GDM1 (cell line): ENCODE measurements at regions not wholly inside any gene's neighbourhood (a gene's known extent, or its start where the extent isn't known, plus 50 kb on each side); places are given as distances from the start of the nearest gene placed in this dataset.
"Not testable (repeated sequence)": the region's sequence is repeated elsewhere in the genome, so short reads cannot be mapped to it uniquely, and the experiment has no call there.

Source experiments
- DNase-seq: peaks from one replicate; lab custom pipeline; 2025; lab: John Stamatoyannopoulos, UW

DNA sequence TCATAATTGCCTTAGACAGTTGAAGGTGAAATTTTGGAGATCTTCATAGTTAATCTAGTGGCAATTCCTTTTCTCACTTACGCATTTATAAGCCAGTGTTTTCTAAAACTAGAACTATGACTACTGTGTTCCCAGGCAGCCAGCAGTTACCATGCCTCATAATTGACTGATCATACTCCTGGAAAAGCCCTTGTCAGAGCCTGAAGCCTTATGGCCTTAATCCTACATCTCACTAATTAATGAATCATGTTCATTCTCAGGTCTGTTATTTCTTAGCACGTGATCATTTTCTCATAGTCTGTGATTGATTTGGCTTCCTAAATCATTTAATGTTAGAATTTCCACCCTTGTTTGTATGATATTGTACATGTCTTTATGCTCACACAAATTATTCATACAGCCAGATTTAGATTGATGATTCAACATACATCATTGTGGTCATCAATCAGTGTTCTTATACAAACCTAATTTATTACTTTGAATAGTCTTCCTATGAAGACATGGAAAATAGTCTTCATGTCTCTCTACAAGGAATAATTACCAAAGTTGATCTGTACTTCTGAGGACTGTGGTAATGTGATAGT lies 132.6 kb upstream of the ASCC3 start:
- no peak for DNase-seq

DNA sequence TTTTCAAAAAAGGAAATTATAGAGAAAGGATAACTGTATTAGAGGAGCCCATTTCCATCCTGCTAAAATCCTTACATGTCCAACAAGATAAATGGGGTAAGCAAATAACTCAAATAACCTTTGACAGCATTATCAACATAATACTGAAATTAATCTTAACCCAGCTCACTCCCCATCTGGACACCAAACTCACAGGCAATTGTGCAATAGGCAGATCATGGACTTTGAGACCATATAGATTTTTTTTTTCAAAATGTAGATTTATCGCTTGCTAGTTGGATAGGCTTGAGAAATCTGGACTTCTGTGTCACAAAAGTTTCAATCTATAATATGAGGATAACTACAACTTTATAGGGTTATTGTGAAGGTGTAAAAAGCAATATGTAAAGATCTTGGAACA lies 134.4 kb upstream of the ASCC3 start:
- no peak for DNase-seq

DNA sequence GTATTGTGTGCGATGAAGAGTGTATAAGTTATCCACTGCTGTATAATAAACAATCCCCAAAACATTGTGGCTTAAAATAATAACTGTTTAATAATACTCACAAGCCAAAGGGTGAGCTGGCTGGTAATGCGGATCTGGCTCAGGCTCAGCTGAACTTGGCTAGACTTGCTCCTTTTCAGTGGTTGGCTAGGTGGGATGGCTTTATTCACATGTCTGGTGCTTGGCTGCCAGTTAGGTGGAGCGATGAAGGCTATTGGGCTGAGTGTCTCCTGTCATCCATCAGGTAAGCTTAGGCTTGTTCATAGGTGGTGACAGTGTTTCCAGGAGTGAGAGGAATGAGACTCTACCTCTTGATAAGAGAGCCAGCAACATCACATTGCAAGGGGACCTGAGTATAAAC lies 135.0 kb upstream of the ASCC3 start:
- DNase-seq = no peak

DNA sequence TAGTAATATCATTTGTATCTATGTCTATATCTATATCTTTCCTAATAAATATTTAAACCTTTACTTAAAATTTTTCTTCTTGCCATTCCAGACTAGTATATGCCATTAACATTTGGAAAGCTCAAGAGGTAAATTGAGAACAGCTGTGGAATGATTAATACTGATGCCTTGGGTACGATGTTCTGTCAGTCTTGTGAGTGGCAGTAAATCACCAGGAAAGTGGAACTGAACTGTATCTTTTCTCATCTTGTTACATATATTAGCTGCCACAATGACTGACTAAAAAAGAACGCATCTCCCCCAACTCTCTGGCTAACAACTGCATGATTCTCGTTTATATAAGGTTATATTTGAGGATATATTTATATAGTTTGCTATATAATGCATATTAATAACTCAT lies 137.0 kb upstream of the ASCC3 start:
- no peak for DNase-seq

DNA sequence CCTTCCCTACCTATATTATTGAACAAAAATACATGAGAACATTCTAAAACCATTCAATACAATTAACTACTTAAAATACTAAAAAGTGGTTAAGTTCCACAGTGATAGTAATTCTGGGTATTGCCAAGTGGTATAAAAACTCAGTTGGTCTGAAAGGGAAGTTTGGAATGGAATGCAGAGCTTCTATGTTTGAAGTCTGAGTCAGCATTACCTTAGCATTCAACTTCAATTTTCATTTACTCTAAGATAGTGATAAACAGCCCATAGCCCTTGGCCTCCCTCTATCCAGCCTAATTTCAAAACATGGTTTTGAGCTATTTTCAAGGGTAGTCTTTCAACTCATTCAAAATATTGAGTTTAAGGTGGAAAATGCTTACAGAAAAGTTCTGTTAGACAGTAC lies 140.4 kb upstream of the ASCC3 start:
- DNase-seq = no peak

DNA sequence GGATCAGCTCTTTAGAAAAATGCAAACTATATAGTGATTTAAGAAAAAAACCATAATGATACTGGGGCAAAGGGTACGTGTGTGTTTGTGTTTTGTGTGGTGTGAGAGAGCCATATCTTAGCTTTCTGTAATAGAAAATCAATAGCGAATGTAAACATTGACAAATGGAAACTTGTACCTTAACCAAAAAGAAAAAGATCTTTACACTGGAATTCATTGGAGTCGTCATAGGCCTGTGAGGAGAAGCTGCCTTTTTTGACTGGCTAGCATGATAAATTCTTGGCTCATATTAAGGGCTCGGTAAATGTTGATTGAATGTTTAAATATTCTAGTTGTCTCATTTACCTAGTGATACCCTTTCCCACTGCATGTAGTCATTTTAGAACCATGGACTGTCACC lies 161.8 kb upstream of the ASCC3 start:
- no peak for DNase-seq

DNA sequence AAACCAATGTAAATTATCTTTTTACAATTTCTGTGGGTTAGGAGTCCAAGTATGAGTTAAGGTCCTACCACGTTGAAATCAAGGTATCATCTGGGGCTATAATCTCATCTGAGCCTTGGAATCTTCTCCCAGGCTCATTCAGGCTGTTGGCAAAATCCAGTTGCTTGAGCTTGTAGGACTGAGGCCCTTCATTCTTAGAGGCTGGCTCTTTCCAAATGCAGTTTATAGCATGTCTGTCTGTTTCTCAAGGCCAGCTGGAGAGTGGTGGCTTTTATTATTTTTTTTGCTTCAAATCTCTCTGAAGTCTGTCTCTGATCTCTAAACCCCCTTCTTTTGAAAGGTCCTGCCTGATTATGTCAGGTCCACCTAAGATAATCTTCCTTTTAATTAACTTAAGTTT lies 177.2 kb upstream of the ASCC3 start:
- DNase-seq = no peak

DNA sequence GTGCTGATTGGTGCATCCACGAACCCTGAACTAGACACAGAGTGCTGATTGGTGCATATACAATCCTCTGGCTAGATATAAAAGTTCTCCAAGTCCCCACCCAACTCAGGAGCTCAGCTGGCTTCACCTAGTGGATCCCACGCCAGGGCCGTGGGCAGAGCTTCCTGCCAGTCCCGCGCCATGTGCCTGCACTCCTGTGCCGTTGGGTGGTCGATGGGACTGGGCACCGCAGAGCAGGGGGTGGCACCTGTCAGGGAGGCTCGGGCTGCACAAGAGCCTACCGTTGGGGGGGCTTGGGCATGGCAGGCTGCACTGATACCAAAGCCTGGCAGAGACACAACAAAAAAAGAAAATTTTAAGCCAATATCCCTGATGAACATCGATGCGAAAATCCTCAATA lies 185.4 kb upstream of the ASCC3 start:
- no peak for DNase-seq

DNA sequence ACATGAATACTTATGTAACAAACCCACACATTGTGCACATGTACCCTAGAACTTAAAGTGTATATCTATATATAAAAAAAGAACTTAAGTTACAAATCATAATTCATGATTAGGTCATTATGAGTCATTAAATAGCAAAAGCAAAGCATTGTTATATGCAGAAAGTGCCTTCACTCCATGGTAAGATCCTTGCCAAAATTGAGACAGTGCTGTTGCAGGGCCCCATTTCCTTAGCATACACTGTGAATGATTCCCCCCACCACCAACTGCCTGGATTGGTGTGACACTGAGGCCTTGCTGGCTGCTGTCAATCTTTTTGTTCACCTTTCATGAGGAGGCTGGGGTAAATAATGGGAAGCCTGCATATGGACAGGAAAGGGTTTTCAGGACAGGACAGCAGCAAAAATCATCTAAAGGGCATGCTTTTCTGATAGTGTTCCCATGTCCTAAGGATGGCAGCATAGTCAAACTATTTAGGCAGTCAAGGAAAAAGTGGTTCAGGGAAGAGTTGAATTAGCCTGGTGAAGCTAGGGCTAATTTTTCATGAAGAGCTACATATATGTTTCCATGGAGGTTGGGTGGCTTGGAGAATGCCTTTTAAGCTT lies 188.2 kb upstream of the ASCC3 start:
- DNase-seq = no peak

DNA sequence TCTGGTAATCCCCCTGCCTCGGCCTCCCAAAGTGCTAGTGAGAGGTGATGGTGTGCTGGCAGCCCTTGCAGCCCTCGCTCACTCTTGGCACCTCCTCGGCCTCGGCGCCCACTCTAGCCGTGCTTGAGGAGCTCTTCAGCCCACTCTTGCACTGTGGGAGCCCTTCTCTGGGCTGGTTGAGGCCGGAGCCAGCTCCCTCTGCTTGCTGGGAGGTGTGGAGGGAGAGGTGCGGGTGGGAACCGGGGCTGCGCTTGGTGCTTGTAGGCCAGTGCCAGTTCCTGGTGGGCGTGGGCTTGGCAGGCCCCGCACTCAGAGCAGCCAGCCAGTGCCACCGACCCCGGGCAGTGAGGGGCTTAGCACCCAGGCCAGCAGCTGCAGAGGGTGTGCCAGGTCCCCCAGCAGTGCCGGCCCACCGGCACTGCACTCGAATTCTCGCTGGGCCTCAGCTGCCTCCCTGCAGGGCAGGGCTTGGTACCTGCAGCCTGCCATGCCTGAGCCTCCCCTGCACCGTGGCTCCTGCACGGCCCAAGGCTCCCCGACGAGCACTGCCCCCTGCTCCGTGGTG lies 189.0 kb upstream of the ASCC3 start:
- no peak for DNase-seq

DNA sequence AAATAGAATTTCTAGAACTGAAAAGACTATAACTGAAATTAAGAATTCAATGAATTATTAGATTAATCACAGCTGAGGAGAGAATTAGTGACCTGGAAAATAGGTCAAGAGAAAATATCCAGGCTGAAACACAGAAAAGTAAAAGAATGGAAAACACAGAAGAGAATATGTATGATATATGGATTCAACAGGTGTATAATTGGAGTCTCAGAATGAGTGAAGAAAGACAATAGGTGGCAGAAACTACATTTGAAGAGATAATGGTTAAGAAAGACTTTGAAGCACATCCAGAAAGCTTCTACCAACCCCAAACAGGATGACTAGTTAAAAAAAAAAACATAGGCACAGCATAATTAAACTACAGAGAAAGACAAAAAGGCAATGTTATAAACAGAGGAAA lies 196.2 kb upstream of the ASCC3 start:
- DNase-seq = no peak

DNA sequence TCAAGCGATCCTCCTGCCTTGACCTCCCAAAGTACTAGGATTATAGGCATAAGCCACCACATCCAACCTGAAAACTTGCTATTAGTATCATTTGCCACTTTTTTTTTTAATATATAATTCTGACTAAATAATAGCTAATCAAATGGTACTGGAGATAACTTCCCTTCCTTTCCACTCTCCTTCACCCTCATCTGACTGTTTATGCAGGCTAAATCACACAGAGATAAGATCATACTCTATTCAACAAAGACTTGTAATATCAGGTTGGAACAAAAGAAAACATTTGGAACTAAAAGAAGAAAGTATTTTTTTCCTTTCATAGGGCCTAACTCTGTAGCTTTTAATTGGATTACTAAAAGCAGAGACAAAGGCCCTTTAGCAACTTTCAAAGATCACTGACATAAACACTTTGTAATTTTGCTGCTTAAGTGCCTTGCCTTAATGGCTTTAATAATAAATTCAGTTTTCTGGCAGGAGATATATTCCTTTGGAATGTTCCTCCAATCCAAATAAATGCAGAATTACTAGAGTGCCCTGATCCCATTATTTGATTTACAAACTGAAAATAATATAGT lies 198.7 kb upstream of the ASCC3 start:
- DNase-seq = no peak

DNA sequence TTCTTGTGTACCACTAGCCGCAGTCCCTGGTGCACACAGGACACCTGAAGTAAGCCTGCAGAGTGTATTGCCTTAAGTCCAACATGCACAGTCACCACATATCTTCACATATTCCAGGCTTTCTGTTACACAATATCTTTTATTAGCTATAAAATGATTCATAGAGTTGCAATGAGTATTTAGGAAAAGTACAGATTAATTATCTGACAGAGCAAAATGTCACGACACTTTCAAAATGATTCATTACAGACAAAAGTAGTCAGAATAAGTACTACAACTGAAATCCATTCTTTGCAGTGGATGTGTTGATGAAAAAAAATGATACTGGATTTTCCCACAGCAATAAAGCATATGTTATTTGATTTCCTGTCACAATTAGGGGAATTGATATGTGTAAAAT lies 199.5 kb upstream of the ASCC3 start:
- no peak for DNase-seq

DNA sequence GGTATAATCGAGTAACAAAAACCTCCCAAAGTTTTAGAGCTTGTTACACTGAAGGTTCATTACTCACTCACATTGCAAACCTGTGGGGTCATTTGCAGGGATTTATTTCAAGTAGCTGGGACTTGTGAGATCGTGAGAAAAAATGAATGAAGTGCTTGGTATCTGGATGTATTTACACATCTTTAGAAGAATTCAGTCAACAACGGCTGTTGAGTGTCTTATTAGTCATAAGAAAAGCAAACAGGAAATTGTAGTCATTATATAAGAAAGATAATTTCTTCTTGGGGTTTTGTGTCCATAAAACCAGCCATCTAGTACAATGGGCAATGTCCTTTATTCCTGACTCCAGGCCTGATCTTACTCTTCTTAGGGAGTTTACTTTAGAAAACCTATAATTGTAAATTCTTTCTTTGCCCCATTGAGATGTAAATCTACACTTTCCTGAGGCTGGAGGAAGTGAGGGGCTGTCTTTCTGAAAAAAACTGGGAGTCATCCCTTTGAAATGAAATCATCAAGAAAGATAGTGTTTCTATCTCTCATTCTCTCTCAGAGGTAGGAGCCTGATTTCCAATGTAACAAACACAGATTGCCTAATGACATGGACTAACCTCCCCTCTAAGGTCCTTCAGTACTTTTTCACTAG lies 202.5 kb upstream of the ASCC3 start:
- DNase-seq = no peak

DNA sequence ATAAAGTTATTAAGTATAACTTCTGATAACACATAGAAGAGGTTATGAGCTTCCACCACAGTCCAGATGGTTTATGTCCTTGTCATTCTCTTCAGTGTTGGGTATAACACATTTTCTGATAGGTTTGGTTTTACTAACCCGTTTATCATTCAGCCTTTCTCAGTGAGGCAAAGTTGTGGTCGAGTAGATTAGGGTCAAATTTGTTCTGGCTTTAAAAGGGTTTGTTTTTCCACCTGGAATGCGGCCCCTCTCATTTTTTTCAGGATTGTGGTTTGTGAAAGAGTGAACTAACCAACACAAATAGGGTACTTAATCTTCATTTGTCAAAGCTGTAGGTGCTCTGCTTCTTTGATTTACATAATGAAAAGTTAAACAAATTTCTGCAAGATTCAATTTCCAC lies 204.2 kb upstream of the ASCC3 start:
- DNase-seq = no peak

DNA sequence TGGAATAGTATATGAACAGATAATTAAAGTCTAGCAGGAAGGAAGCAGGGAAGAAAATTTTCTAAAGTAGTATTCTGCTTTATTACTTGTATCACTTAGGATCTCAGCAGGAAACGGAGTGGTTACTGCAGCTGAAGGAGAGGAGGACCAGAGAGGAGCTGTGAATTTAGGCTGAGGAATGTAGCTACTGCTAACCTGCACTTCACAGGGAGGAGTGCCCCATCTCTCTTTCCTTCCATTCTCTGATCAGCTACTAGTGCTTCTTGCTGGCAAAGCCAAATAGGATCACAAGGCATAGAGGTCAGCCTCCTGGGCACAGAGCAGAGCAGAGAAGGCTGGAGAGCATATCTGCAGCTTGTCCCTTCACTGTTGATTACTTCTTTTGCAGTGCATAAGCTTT lies 205.3 kb upstream of the ASCC3 start:
- no peak for DNase-seq

DNA sequence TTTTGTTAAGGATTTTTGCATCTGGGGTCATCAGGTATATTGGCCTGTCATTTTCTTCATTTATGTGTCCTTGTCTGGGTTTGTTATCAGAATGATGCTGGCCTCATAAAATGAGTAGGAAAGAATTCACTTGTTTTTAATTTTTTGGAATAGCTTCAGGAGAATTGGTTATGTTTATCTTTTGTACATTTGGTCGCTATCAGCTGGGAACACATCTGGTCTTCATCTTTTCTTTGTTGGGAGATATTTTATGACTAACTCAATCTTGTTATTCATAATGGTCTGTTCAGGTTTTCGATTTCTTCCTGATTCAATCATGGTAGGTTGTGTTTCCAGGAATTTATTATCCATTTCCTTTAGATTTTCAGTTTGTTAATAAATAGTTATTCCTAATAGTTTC lies 207.5 kb upstream of the ASCC3 start:
- no peak for DNase-seq

DNA sequence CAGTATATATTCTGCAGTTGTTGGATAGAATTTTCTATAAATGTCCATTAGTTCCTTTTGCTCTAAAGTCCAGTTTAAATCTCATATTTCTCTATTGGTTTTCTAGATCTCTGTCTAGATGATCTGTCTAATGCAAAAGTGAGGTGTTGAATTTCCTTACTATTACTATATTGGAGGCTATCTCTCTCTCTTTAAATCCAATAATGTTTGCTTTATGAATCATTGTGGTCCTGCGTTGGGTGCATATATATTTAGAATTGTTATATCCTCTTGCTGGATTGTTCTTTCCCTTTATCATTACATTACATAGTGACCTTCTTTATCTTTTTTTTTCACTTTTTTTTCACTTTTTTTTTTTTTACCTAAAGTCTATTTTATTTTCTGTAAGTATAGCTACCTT lies 208.5 kb upstream of the ASCC3 start:
- DNase-seq = no peak

DNA sequence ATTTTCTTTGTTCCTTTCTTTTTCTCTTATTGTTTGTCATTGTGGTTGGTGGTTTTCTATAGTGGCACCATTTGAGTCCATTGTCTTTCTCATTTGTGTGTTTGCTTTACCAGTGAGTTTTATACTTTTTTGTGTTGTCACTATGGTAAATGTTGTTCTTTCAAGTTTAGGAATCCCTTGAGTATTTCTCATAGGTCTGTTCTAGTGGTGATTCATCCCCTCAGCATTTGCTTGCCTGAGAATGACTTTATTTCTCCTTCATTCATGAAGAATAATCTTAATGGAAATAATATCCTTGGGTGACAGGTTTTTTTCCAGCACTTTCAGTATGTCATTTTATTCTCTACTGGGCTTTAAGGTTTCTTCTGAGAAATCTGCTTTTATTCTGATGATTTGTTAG lies 209.2 kb upstream of the ASCC3 start:
- no peak for DNase-seq

DNA sequence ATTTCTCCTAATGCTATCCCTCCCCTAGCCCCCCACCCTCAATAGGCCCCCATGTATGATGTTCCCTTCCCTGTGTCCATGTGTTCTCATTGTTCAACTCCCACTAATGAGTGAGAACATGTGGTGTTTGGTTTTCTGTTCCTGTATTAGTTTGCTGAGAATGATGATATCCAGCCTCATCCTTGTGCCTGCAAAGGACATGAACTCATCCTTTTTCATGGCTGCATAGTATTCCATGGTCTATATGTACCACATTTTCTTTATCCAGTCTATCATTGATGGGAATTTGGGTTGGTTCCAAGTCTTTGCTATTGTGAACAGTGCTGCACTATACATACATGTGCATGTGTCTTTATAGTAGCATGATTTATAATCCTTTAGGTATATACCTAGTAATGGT lies 217.5 kb upstream of the ASCC3 start:
- not testable (repeated sequence) for DNase-seq

DNA sequence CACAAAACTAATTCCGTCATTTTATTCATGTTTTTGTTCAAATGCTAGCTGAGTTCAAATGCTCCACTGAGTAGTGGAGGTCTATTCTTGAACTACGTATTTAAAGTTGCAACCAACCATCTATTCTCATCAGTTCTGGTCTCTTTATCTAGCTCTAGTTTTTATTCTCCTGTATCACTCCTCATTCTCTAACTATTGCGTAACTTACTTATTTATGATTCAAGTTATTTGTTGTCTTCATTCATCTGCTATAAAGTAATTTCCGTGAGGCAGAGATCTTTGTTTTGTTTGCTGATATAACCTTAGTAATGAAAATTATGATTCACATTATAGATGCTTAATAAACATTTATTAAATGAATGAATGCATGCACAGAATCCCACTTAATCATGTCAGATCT lies 221.6 kb upstream of the ASCC3 start:
- DNase-seq = no peak

DNA sequence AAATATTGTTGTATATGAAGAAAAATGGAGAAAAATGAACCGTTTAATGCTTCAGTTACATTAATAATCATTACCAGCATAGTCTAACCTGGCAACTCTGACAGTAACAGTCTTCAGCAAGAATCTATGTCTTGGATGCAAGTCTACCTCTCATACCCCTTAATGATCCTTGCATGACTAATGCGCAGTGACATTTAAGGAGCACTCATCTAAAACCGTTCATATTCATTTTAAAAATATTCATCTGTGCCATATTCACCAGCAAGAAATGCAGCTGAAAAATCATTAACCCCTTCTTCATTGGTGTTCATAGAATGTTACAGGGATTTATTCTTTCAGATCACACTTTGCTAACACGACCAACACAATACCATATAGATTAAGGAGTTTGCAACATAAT lies 227.2 kb upstream of the ASCC3 start:
- DNase-seq = no peak

DNA sequence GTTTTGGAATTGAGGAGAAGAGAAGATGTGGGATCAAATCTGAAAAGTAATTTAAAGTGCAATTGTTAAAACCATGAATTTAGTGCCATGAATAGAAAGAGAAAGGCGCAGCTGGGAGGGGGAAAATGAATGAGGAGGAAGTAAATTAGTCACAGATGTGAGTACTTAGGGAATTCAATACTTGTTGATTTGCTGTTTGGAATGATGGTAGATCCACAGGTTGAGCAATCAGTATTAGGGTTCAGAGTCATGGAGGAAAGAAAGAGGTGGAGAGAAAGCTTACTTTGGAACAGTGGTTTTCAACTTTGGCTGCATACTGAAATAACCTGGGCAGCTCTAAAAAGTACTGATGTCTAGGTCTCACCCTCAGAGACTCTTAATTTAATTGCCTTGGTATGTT lies 229.7 kb upstream of the ASCC3 start:
- DNase-seq = no peak
